GM12864 (cell line): ENCODE measurements at regions not wholly inside any gene's neighbourhood (a gene's known extent, or its start where the extent isn't known, plus 50 kb on each side); places are given as distances from the start of the nearest gene placed in this dataset.

ENCODE experiments used
- DNase-seq: peaks from one replicate; pipeline ENCODE4 v3.0.0-alpha.2; 2011; ENCODE audit warnings: low read depth
- H3K4me3 ChIP-seq: 2 replicates; pipeline ENCODE4 v1.5.1; 2011; ENCODE audit warnings: mild to moderate bottlenecking, low read depth, low read length, control low read depth
- CTCF ChIP-seq: IDR thresholded peaks from 2 replicates; pipeline ENCODE4 v1.5.1; 2011; ENCODE audit warnings: low read depth, mild to moderate bottlenecking, moderate library complexity, low read length, control low read depth, inconsistent platforms; ENCODE audit errors: missing control alignments

DNA sequence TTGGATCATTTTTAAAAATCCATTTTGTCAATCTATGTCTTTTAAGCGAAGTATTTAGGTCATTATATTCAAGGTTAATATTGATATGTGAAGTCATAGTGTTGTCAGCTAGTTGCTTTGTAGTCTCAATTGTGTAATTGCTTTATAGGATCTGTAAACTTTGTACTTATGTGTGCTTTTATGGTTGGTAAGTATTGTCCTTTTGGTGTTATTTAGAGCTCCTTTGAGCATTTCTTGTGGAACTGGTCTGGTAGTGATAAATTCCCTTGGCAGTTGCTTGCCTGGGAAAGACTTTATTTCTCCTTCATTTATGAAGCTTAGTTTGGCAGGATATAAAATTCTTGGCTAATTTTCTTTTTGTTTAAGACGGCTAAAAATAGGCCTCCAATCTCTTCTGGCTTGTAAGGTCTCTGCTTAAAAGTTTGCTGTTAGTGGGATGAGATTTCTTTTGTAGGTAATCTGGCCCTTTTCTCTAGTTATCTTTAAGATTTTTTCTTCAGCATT lies 368.8 kb downstream of the SPRY2 start:
- no peak overlapping the region for H3K4me3 ChIP-seq
- DNase-seq, result no peak
- no peak for TF ChIP-seq CTCF

DNA sequence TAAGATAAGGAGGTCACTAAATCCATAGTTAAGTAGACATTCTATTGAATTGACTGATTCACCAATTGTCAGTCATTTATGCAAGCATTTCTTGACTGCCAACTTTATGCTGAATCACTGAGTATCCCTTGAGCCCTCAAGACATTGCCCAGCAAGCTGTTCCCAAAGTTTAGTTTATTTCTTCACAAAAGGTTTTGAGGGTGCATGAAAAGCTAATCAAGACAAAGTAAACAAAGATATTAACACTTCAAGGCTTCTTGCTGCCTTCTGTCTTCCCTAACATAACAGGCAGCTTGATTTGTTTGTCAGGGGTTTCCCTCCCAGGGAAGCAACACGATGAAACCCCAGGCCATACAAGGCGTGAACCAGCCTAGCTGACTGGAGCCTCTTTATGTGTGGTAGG lies 374.4 kb downstream of the SPRY2 start:
- no peak for TF ChIP-seq CTCF
- DNase-seq, result no peak
- no peak overlapping the region for H3K4me3 ChIP-seq

- no peak for TF ChIP-seq CTCF
- H3K4me3 ChIP-seq, result no peak overlapping the region
- no peak for DNase-seq
These were observed 374.9 kb downstream of the SPRY2 start for GRCh38 chr13:79966059-79966458.

- TF ChIP-seq CTCF, result no peak
- no peak overlapping the region for H3K4me3 ChIP-seq
- no peak for DNase-seq
These were observed 394.4 kb downstream of the SPRY2 start for GRCh38 chr13:79946556-79946955.

- no peak for TF ChIP-seq CTCF
- H3K4me3 ChIP-seq, result no peak overlapping the region
- no peak for DNase-seq
These were observed 397.4 kb downstream of the SPRY2 start for GRCh38 chr13:79943346-79944023.

GRCh38 chr13:79941752-79942151 lies 399.2 kb downstream of the SPRY2 start:
- no peak for TF ChIP-seq CTCF
- H3K4me3 ChIP-seq, result no peak overlapping the region
- DNase-seq, result no peak

- DNase-seq, result no peak
- TF ChIP-seq CTCF, result no peak
- H3K4me3 ChIP-seq, result no peak overlapping the region
These were observed 401.2 kb downstream of the SPRY2 start for GRCh38 chr13:79939689-79940088.
